GM21528 (cell line): ENCODE measurements at regions not wholly inside any gene's neighbourhood (a gene's known extent, or its start where the extent isn't known, plus 50 kb on each side); places are given as distances from the start of the nearest gene placed in this dataset.

Experiments used
- ATAC-seq: cut with Tn5 transposase; IDR thresholded peaks from one replicate; pipeline ENCODE4 v1.9.1; 2021; ENCODE audit warnings: mild to moderate bottlenecking, moderate library complexity; ENCODE audit not compliant: unreplicated experiment, low FRiP score

DNA sequence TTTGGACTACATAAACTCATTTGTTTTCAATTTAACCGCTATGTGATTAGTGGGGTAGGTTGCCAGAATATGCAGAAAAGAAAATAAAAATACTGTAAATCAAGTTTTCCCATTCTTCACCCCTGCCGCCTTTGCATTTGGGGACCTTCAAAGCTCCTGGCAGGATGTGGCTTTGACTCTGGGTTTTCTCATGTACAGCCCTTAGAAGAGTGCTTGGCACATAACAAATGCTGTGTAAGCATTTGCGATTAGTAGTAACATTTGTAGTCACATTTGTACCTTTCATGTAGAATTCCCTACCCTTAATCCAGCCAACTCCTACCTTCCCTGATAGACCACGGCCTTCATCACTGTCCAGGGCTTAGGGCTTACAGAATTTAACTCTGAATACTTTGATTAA lies 262.6 kb downstream of the MREG start:
- ATAC-seq, result no peak

DNA sequence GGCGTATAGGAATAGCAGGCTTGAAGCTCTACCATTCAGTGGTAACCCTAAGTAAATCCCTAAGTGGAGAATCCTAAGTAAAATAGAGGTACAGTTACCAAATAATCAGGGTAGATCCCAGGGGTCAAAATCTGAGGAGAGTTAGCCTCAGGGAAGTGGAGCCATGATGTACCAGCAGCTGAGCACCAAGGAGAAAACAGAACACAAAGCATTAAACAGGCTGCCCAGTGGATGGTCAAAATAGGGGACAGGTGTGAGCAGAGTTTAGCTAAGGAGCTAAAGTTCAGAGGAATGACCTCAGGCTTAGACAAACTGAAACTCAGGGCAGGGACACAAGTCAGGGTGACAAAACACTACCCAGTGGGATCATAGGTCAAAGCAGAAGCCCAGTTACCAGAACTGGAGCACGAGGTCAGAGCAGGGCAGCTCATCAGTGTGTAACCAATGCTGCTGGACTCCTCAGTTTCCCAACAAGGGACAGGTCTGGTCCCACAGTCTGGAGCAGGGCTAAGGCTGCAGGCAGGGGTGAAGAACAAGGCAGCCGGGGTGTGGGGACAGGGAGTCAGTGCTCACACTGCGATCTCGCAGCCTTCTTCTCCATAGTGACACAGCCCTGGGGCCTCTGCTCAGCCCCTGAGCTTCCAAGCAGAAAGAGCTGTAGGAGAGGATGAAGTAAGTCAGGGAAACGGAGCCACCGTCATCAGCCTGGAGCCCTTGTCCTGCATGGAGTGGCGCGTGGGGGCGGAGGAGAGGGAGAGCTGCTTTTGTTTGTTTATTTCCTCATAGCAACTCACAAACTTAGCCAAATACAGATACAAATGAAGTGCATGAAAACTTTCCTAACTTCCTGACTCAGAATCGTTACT lies 264.0 kb downstream of the MREG start:
- ATAC-seq, result no peak

DNA sequence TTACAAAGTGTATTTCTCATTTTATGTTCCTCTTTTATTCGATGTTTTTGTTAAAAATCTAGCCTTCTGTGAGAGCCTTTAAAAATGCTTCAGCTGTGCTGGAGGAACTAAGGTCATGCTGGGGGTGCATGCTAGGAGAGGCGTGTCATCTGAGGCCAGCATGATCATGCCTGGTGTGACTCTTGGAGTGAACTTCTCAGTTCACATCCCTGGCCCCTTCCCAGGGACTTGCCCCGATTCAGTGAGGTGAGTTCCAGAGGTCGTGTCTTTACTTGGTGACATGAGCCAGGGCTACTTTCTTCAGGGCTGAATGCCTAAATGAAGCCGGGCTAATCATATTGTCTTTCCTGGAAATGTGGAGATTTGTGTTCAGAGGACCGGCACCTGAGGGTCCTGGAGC lies 264.9 kb downstream of the MREG start:
- no peak for ATAC-seq

DNA sequence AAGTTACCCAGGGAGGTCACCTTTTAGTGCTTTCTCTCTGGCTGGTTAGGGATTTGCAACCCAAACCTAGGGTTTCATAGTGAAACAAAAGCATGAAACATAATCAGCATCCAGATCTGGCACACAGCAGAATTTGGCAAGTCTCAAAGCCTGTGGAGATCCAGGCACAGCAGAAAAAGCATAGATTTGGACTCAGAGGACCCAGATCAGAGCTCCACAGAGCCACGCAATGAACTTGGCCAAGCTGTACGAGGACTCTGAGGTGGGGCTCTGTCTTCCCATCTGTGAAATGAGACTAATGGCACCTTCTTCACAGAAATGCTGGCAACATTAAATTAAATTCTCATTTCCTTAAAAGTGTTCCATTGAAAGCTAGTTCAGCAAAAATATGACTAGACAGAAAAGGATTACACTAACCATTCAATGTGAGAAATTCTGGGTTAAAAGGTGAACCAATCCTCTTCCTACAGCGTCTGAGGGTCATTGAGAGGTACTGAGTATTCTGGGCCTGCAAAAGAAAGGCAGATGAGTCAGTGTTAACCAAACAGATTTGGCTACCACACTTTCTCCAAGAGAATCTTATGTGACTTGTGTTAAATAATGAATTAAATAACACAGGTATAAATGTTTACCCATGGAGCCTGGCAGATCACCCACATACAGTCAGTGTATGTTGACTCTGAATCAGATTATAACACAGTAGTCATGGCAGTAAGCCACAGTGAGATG lies 266.3 kb downstream of the MREG start:
- no peak for ATAC-seq

DNA sequence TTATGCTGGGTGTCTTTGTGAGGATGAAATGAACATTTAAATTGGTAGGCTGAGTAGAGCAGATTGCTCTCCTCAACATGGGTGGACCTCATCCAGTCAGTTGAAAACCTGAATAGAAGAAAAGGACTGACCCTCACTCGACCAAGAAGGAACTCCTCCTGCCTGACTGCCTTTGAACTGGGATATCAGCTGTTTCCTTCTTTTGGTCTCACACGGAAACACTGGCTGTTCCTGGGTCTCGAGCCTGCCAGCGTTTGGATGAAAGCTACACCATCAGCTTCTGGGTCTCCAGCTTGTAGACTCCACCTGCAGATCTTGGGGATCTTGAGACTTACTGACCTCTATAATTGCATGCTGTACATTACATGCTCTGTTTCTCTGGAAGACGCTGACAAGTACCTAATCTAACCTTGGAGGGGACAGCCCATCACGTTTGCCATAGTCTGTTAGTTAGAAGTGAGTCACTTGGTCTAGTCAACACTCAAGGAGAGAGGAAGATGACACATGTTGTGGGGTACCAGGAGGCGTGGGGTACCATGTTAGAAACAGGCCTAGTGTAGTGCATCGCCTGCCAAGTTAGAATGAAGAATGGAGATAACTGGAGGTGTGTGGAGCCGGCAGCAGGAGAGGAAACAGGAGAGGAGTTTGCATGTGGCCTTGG lies 267.0 kb downstream of the MREG start:
- ATAC-seq, result no peak

DNA sequence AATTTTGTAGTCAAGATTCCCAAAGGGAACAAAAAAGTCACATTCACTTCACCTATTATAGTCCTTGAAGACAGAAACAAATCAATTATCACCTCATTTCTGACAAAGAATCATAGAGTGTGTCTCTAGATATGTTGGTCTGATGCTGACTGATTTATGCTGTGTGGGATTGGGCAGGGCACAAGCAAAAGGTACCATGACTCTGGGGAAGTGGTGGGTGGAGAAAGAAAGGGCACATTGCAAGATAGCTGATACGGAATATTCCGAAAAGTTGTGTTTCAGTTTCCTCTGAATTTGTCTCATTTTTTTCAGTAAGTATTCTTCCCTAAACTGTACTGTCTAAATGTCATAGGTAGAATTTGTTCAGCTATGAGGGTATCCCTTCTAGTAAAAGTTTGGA lies 268.0 kb downstream of the MREG start:
- no peak for ATAC-seq

DNA sequence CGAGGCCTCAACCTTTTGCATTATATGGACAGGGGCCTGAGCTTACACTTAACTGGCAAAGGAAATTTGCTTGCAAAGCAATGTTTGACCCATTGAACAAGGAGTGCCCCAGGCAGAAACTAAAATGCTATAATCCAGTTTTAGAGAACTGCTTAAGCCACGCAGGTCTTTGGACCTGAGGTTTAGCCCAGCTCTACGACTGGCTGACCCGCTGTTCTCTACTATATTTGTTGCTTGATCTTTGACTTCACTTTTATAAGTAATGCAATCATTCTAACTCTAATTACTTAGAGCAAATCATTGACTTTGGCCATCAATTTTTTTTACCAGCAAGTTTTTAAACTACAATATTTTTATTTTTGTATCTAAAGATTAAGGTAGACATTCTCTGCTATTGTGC lies 268.8 kb downstream of the MREG start:
- ATAC-seq, result no peak

DNA sequence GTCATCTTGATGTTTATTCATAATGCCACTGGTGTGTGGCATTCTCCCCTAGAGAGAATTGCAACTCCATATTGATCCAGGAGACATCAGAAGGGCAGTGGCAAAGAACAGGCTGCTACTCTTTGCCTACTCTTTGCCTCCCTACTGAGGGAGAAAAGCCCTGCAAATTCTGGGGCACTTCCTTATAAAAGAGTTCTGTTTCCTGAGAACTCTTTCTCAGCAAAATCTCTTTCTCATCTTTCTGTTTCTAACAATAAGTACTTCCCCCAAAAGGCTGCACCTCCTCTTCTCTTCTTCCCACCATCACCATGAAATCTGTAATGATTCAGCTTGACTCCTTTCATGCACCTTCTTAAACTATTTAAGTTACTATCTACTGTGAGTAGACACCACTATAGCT lies 270.3 kb downstream of the MREG start:
- ATAC-seq, result no peak

DNA sequence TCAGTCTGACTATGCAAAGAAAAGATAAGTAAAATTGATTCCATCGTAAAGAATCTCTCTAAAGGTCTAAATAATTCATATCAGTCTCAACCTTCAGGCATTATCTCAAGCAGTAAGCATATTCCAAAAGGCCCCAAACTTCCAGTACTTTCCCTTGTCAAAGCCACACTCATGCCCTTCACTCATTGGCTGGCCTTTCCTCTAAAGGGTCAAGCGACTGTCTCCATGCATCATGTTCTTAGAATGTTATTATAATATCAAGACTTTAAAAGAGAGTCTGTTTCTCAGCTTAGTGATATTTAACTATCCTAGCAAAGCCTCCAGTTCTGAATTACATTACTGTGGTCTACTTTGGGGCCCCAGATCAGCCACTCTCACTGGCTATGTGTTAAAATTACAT lies 271.3 kb downstream of the MREG start:
- ATAC-seq, result no peak

DNA sequence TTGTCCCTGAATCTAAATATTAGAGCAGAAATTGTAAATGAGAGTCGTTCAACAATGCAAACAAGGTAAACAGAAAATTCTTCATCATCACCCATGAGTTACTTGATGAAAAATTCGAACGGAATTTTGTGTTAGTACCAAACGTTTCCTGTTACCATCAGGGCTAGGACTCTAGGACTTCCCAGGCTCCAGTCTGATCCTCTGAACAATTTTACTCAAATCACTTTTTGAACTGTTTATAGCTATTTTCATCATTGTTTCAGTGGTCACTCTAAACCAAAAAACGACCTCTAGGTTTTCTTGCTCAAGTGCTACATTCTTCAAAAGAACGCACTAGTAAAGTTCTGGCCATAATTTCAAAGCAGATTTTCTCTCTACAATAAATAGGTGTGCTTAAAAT lies 273.3 kb downstream of the MREG start:
- ATAC-seq, result no peak

DNA sequence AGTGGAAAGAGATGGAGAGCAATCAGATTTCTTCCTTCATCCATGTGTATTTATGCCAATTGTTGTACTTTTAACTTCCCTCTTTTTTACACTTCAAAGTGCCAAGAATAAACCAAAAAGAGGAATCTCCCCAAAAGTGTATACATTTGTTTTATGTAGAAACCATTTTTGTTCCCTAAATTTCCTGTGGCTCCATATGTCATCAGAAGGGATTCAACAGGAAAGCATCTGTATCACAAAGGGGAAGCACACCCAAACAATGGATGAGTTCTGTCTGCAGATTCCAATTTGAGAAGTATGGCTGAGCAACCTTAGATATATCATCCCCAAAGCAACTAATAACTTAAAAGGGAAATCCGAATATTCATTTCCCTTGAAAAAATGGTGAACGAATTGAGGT lies 275.0 kb downstream of the MREG start:
- no peak for ATAC-seq

DNA sequence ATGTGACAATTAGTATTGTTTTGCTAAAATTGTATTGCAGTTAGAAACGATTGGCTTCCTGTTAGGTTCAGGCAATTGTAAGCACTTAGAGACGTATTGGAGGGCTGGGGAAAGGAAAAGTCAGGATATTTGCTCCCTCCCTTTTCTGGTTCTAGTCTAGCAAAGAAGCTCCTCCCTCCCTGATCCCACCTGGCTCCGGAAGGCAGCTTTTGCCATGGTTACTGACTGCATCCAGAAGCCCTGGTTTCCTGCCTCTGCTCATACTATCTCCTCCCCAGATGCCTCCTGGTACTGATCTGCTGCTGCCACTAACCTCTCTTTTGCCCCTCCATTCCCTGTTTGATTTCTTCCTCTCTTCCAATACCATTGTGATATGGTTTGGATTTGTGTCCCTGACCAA lies 275.9 kb downstream of the MREG start:
- no peak for ATAC-seq

DNA sequence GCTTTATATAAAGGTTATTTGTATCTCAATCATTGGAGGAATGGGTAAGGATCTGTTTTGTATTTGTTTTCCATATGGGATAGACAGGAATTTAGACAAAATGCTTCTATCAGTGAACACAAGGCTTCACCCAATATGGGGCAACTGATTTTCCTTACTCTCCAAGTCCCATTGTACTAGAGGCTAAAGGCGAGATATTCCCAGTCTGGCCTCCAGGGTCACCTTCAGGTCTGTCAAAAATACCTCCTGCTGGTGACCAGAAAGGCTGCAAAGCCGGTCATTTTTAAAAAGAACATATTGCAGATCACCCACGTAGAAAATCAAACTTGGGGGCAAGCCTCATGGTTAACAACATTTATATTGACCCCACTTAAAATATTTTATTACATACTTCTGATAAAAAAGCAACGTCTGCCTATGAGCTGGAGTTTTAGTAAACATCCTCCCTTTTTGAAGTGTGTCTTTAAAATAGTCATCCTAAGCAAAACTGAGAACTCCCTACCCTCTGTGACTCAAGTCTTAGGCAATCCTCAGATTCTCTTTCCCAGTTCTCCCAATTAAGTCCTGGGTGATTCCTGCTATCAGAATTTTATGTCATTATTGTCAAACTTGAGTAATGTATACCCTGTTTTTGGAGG lies 276.6 kb downstream of the MREG start:
- ATAC-seq, result no peak

DNA sequence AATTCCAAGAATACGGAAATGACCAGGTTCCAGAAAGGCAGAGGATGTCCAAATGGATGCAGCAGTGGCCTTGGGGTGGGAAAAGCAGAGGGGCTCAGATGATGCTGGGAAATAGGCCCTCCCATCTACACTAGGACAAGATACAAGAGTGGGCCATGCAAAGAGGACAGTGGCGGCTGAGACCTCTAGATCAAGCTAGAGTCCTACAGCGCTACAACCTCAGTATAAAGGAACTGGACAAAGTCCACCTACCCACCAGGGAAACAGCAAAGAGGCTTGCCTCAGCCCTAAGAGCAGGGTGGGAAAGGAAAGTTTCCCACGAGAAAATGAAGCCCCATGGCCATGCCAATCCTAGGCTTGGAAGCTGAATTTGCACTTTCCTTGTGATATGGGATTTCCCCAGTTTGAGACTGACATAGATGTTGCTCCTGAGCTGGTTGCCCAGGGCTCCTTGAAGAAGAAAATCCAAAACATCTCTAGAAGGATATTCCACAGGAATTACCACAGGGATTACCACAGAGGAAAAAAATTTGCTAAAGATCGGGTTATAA lies 282.2 kb downstream of the MREG start:
- ATAC-seq, result no peak

DNA sequence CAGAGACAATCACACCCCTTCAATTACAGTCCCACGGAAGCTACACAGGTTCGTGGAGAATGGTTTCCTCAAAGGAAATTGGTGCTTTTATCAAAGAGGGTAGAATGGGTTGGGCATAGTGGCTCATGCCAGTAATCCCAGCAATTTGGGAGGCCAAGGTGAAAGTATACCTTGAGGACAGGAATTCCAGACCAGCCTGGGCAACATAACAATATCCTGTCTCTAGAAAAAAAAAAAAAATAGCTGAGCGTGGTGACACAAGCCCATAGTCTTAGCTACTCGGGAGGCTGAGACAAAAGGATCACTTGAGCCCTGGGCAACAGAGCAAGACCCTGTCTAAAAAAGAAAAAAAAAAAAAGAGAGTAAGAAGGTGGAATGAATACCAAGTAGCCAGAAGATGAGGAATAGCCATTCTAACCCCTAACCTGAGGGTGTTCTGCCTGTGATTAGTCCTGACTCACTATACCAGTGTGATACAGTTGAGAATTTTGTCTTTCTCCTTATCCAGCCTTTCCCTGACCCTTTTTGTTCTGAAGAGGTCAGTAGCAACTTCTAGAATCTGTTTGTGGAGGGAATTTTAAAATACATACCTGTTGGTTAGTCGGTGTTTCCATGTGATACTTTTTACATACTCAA lies 283.2 kb downstream of the MREG start:
- ATAC-seq, result no peak

DNA sequence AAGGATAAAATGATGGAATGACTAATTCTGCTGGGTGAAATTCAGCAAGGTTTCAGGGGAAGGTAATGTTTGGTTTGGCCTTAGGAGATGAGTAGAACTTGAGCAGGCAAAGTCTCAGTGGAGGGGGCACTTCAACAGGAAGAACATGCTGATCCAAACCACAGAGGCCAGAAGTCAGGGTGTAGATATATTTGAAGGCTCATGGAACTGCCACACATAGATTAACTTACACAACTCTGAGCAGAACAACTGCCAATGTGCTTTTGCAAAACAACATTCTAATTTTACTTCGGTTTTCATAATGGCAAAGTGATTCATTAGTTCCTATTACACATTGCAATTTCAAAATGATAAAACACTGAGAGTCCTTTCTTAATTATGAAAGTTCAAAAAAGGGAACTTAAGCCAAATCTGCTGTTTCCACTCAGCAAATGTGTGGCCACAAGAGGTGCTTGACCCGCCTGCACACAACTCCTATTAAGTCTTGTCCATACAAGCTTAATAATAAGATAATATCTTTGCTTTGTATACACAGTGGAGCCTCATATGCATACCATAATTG lies 284.8 kb downstream of the MREG start:
- peak; percentile 60 for ATAC-seq

DNA sequence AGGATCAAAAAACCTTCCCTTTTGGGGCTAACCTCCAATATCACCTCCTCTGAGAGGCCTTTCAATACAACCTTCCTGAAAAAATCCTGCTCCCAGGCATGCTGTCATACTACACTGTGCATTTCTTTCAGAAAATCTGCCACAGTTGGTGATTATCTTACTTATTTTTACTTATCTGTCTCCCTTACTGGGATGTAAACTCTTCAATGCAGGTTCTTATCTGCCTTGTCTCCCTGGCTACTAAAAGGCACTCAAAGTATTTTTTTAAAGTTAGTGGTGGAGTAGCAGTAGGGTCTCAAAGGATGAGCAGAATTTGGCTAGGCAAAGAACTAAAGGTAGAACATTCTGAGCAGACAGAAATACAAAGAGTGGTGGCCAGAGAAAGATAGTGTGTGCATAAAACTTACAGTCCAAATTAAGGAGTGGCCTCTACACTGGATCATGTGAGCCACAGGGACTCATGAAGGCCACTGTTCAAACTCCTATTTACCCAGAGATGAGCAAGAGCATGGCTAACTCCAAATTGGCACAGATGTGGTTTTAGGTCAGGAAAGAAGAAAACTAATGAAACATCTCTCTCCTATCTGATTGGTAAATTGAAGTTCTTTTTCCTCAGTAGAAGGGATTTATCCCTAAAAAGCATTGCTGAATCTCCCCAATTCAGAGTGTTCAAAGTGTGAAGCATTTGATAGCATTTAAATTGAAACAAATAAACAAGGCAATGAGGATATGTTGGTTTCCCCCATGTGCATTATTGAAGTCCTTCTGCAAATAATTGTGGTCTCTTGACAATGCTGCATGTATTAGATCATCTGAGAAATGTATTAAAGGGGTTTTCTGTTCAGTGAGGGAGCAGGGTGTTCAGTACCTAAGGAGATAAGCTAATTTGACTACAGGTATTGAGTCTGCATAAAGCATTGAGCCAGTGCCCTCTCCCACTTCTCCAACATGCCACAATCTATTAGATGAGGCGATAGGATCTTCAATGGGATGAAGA lies 285.5 kb downstream of the MREG start:
- ATAC-seq, result no peak

DNA sequence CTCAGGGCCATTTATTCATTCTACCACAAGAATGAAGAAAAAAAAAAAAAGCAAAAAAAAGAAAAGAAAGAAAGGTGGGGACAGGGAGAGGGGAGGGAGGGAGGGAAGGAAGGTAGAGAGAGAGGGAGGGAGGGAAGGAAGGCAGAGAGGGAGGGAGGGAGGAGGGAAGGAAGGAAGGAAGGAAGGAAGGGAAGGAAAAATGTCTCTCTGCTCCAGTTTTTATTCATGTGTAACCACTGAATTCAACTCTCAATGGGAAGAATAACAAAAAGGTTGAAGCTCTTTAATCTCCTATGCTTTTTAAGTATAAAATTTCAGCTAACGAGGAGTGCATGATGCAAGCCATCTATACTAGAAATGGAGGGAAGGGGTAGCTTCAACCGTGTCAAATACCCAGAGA lies 287.3 kb downstream of the MREG start:
- ATAC-seq, result no peak

DNA sequence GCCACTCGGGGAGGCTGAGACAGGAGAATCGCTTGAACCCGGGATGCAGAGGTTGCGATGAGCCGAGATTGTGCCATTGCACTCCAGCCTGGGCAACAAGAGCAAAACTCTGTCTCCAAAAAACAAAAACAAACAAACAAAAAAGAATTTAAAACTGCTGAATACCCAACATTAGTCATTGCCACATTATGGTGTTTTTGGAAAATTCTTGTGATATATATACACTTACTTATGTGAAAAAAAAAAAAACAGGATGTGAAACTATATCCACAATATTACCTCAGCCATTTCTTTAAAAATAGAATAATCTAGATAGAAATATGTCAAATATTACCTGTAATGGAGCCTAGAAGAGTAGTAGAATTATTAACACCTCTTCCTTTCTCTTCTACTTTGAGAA lies 288.3 kb upstream of the FN1 start:
- ATAC-seq, result no peak
